Activated CD4-positive, alpha-beta T cell treated with anti-CD3 and anti-CD28 coated beads, Interleukin-2, amount 10 ng/mL, durations not matched to agents 7 days and 5 days (primary cell): ENCODE measurements at regions not wholly inside any gene's neighbourhood (a gene's known extent, or its start where the extent isn't known, plus 50 kb on each side); places are given as distances from the start of the nearest gene placed in this dataset.

ENCODE experiments used
- CTCF ChIA-PET: fragments of 350-600 bp; sonication (Branson Sonifier 250); formaldehyde crosslinking; loops from one replicate; lab custom pipeline; 2021; ENCODE audit warnings: antibody characterized with exemption; lab: Charles Lee
- POLR2A ChIA-PET: fragments of 350-600 bp; sonication (Branson Sonifier 250); formaldehyde crosslinking; loops from one replicate; lab custom pipeline; 2021; ENCODE audit warnings: antibody characterized with exemption; lab: Charles Lee
- DNase-seq: peaks from one replicate; pipeline ENCODE4 v3.0.0-alpha.2; 2020
- H3K27ac Mint-ChIP-seq: one replicate; pipeline ENCODE4 v1.8.0; 2021; ENCODE audit warnings: mild to moderate bottlenecking, moderate library complexity, mixed read lengths
- H3K27me3 Mint-ChIP-seq: one replicate; pipeline ENCODE4 v1.8.0; 2021; ENCODE audit warnings: mixed read lengths
- H3K36me3 Mint-ChIP-seq: one replicate; pipeline ENCODE4 v1.8.0; 2021; ENCODE audit warnings: low read depth, mixed read lengths
- H3K4me1 Mint-ChIP-seq: one replicate; pipeline ENCODE4 v1.8.0; 2021; ENCODE audit warnings: mixed read lengths
- H3K4me3 Mint-ChIP-seq: one replicate; pipeline ENCODE4 v1.8.0; 2021; ENCODE audit warnings: mild to moderate bottlenecking, moderate library complexity, mixed read lengths
- H3K9me3 Mint-ChIP-seq: one replicate; pipeline ENCODE4 v1.8.0; 2021; ENCODE audit warnings: mixed read lengths

DNA sequence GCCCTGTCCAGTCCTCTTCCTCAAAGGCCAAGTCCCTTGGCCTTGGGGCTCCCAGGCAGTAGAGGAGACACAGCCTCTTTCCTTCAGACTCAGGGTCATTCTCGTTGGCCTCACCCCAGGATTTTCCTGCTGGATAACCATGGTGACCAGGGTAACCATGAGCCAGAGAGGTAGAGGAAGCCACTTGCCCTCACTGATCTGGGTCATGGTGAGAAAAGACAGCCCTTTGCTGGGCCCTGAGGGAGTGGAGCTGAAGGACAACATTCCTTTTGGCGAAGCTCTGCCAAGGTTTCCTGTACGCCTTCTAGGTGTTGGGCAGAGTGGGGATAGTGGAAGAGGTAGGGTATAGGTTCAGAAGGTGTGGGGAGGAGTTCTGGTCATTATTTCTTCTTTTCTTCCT is 53.1 kb upstream of the WNT4 start:
- H3K4me3 Mint-ChIP-seq = no peak overlapping the region
- CTCF ChIA-PET = no interaction called here

GRCh38 chr1:22196641-22197040 is 53.7 kb upstream of the WNT4 start:
- H3K4me1 Mint-ChIP-seq = no peaks in the 10 kb centered on the region
- no peak for DNase-seq
- ChIA-PET CTCF (no interaction called here), POLR2A (no interaction called here)
- H3K4me3 Mint-ChIP-seq = no peak overlapping the region
- H3K27me3 Mint-ChIP-seq = peaks cover 14% of the 10 kb centered on the region
- no peaks in the 10 kb centered on the region for H3K36me3 Mint-ChIP-seq
- H3K27ac Mint-ChIP-seq = no peak overlapping the region
- no peaks in the 10 kb centered on the region for H3K9me3 Mint-ChIP-seq

More for the DNA sequence above, 53.1 kb upstream of the WNT4 start:
- no peaks in the 10 kb centered on the region for H3K9me3 Mint-ChIP-seq
- H3K27ac Mint-ChIP-seq = no peak overlapping the region
- no peak for DNase-seq
- H3K36me3 Mint-ChIP-seq = no peaks in the 10 kb centered on the region
- H3K27me3 Mint-ChIP-seq = peaks cover 18% of the 10 kb centered on the region
- no peaks in the 10 kb centered on the region for H3K4me1 Mint-ChIP-seq
- POLR2A ChIA-PET = no interaction called here

DNA sequence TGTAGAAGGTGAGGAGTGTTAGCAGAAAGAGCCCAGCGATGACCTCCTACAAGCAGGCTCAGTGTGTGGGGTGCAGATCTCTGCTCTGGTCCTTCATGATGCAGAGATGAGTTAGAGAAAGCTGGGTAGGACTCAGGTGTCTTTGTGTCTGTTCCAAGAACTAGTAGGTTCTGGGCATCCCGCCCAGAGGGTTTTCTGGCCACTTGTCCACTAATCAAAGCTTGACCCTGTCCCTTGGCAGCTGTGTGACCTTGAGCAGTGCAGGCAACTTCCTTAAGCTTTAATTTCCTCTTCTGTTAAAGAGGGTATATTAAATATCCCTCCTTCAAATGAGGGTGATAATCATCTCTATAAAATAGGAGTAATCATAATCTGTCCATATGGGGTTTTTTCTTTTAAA is 54.7 kb upstream of the WNT4 start:
- POLR2A ChIA-PET = no interaction called here
- no peak for DNase-seq
- Mint-ChIP-seq H3K36me3 (no peaks in the 10 kb centered on the region), H3K4me1 (no peaks in the 10 kb centered on the region), H3K27me3 (peaks cover 14% of the 10 kb centered on the region), H3K27ac (no peak overlapping the region), H3K4me3 (no peak overlapping the region), H3K9me3 (no peaks in the 10 kb centered on the region)
- CTCF ChIA-PET = no interaction called here

- H3K9me3 Mint-ChIP-seq = no peaks in the 10 kb centered on the region
- H3K36me3 Mint-ChIP-seq = no peaks in the 10 kb centered on the region
- POLR2A ChIA-PET = no interaction called here
- no peak overlapping the region for H3K4me3 Mint-ChIP-seq
- H3K27me3 Mint-ChIP-seq = peaks cover 20% of the 10 kb centered on the region
- H3K4me1 Mint-ChIP-seq = no peaks in the 10 kb centered on the region
- CTCF ChIA-PET = interaction anchor here (0.5 kb wide), 1 partner anchor 431 kb away, joined by 3 read pairs; no protein-coding TSS in a partner anchor
- no peak for DNase-seq
- H3K27ac Mint-ChIP-seq = no peak overlapping the region
These were observed 58.1 kb upstream of the WNT4 start for GRCh38 chr1:22201023-22201422.

DNA sequence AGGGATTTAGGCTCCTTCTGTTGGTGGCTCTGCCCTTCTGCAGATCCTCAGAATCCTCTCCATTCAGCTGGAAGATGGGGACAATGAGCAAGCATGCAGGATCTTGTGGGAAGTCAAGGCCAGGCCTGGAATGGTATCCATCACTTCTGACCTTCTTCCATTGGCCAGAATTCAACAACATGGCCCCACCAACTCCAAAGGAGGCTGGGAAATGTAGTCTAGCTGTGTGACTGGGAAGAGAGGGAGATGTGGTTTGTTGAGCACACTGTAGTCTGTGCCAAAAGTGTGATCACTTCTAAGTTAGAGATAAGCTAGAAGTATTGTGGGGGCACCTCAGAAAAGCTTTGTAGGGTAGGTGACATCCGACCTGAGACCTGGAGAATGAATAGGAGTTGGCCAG is 60.4 kb upstream of the WNT4 start:
- DNase-seq = no peak
- Mint-ChIP-seq H3K27me3 (peaks cover 24% of the 10 kb centered on the region), H3K27ac (no peak overlapping the region), H3K36me3 (no peaks in the 10 kb centered on the region), H3K4me1 (no peaks in the 10 kb centered on the region), H3K4me3 (no peak overlapping the region), H3K9me3 (no peaks in the 10 kb centered on the region)
- CTCF ChIA-PET = no interaction called here
- POLR2A ChIA-PET = no interaction called here

DNA sequence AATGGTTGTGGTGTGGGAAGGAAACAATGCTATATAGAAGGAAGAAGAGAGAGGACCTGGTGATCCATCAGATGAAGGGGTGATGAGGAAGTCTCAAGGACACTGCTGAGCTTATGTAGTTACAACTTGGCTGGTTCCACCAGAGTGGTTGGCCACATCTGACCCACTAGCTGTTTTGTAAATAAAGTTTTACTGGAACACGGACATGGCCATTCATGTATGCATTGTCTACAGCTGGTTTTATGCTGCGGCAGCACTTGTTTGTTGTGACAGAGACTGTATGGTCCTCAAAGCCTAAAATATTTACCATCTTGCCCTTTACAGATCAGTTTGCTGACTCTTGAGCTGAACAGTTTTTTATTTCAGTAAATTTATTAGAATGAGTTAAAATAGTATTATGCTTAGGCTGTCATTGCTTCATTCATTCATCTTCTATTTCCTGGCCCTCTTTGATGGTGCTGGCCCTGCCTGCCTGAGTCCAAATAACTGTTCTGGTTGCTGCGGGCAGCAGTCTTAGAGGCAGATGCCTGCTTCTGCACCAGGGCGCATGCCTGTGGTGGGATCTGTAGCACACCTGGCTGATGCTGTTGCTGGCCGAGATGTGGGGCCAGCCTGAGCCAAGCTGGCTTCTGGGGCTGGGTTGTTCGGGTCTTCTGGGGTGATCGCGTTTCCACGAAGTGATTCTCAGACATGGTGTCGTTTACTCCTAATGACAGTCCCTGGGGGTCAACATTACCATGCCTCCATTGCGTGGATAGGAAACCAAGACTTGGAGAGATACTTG is 61.4 kb upstream of the WNT4 start:
- no peak overlapping the region for H3K4me3 Mint-ChIP-seq
- no peaks in the 10 kb centered on the region for H3K36me3 Mint-ChIP-seq
- H3K27me3 Mint-ChIP-seq = peaks cover 27% of the 10 kb centered on the region
- no peak overlapping the region for H3K27ac Mint-ChIP-seq
- DNase-seq = no peak
- ChIA-PET CTCF (no interaction called here), POLR2A (no interaction called here)
- H3K4me1 Mint-ChIP-seq = no peaks in the 10 kb centered on the region
- no peaks in the 10 kb centered on the region for H3K9me3 Mint-ChIP-seq

- CTCF ChIA-PET = no interaction called here
- H3K4me1 Mint-ChIP-seq = no peaks in the 10 kb centered on the region
- H3K27me3 Mint-ChIP-seq = peaks cover 28% of the 10 kb centered on the region
- no peak for DNase-seq
- no peak overlapping the region for H3K27ac Mint-ChIP-seq
- no peaks in the 10 kb centered on the region for H3K36me3 Mint-ChIP-seq
- POLR2A ChIA-PET = no interaction called here
- no peak overlapping the region for H3K4me3 Mint-ChIP-seq
- no peaks in the 10 kb centered on the region for H3K9me3 Mint-ChIP-seq
These were observed 62.4 kb upstream of the WNT4 start for GRCh38 chr1:22204989-22205913.

DNA sequence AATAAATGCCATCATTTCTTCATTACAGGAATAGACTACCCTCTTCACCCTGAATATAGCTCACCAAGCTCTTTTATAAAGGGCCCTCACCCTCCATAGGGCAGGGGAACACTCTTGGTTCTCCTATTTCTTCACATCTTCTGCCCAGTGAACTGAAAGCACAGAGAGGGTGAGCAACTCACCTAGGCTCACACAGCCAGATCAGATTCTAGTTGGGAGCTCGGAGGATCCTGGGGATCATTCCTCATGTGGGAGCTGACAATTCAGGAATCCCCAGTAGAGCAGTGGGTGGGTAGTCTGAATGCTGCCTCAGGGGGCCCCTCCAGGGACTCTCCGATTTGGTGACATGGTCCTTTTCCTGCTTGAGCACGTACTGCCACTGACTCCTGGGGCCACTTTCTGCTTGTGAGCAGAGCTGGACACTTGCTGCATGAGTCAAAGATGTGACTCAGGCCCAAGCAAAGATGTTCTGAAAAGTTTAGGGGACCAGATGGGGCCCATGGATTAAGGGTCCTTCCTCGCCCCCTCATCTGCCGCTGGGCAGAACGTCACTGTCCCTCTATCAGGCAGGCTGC is 63.7 kb upstream of the WNT4 start:
- H3K27me3 Mint-ChIP-seq = peaks cover 33% of the 10 kb centered on the region
- DNase-seq = no peak
- H3K4me1 Mint-ChIP-seq = no peaks in the 10 kb centered on the region
- H3K27ac Mint-ChIP-seq = no peak overlapping the region
- ChIA-PET POLR2A (no interaction called here), CTCF (interaction anchor here (0.6 to 0.9 kb wide), 3 partner anchors 13 to 37 kb away, joined by 3 read pairs; no protein-coding TSS in a partner anchor)
- H3K4me3 Mint-ChIP-seq = no peak overlapping the region
- no peaks in the 10 kb centered on the region for H3K36me3 Mint-ChIP-seq
- no peaks in the 10 kb centered on the region for H3K9me3 Mint-ChIP-seq

DNA sequence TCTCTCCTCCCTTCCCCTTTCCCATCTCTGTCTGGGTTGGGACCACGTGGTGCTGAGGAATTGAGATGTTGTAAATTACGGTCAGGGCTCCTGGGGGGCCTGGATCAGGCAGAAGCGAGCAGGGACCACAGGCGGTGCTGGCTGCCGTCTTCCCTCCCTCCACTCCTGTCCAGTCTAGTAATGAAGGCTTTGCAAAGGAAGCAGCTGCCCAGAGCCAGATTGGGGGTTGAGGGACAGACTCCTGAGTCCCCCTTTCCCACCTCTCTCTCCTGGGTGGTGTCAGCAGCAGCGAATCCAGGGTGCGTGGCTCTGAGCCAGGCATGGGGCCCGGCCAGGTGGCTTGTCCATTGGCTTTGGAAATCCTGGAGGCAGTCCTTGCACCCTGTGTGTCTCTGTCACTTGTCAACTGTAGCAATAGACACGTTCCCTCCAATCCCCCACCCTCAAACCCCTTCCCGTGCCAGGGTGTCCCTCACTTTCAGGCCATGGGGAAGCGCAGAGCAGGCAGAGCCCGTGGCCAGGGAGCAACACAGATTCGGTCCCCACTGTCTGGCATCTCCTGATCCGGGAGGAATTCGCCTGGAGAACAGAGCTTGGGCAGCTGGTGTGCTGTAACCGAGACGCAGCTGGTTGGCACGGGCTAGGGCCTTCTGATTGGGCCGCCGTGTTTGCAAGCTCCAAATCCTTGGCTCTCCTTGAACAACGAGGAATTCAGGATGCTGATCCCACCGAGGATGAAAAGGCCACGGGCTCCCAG is 64.8 kb upstream of the WNT4 start:
- POLR2A ChIA-PET = no interaction called here
- Mint-ChIP-seq H3K9me3 (no peaks in the 10 kb centered on the region), H3K36me3 (no peaks in the 10 kb centered on the region), H3K27me3 (peaks cover 39% of the 10 kb centered on the region), H3K4me1 (no peaks in the 10 kb centered on the region), H3K4me3 (no peak overlapping the region), H3K27ac (no peak overlapping the region)
- CTCF ChIA-PET = no interaction called here
- no peak for DNase-seq

- Mint-ChIP-seq H3K36me3 (no peaks in the 10 kb centered on the region), H3K27ac (no peak overlapping the region), H3K4me3 (no peak overlapping the region), H3K9me3 (no peaks in the 10 kb centered on the region), H3K27me3 (peaks cover 42% of the 10 kb centered on the region), H3K4me1 (no peaks in the 10 kb centered on the region)
- ChIA-PET POLR2A (no interaction called here), CTCF (no interaction called here)
- DNase-seq = no peak
These were observed 65.5 kb upstream of the WNT4 start for GRCh38 chr1:22208268-22208972.

GRCh38 chr1:22208973-22209378 is 66.1 kb upstream of the WNT4 start:
- H3K27me3 Mint-ChIP-seq = peaks cover 40% of the 10 kb centered on the region
- no peaks in the 10 kb centered on the region for H3K36me3 Mint-ChIP-seq
- H3K9me3 Mint-ChIP-seq = no peaks in the 10 kb centered on the region
- POLR2A ChIA-PET = no interaction called here
- CTCF ChIA-PET = no interaction called here
- no peak overlapping the region for H3K4me3 Mint-ChIP-seq
- no peak for DNase-seq
- no peaks in the 10 kb centered on the region for H3K4me1 Mint-ChIP-seq
- no peak overlapping the region for H3K27ac Mint-ChIP-seq

GRCh38 chr1:22210176-22210575 is 67.3 kb upstream of the WNT4 start:
- H3K27ac Mint-ChIP-seq = no peak overlapping the region
- no peaks in the 10 kb centered on the region for H3K9me3 Mint-ChIP-seq
- H3K27me3 Mint-ChIP-seq = peaks cover 48% of the 10 kb centered on the region
- CTCF ChIA-PET = no interaction called here
- H3K4me3 Mint-ChIP-seq = no peak overlapping the region
- POLR2A ChIA-PET = no interaction called here
- no peak for DNase-seq
- H3K36me3 Mint-ChIP-seq = no peaks in the 10 kb centered on the region
- no peaks in the 10 kb centered on the region for H3K4me1 Mint-ChIP-seq
